ENCODE measurements at regions not wholly inside any gene's neighbourhood (a gene's known extent, or its start where the extent isn't known, plus 50 kb on each side); places are given as distances from the start of the nearest gene placed in this dataset.

- in situ Hi-C loops (cut with HindIII; ENCODE audit: low pct_unique_long_range_greater_than_20kb, low sequenced_read_pairs) = no loop called here
- Histone ChIP-seq H3K27me3 (ENCODE audit: control insufficient read depth, insufficient read depth, low read length) (no peaks in the 10 kb centered on the region), H3K9me3 (ENCODE audit: control insufficient read depth, insufficient read depth, low read depth, low read length) (peaks cover 11% of the 10 kb centered on the region; the same call in 1 of the 2 replicates), H3K36me3 (ENCODE audit: control insufficient read depth, insufficient read depth, low read length) (no peaks in the 10 kb centered on the region), H3K27ac (ENCODE audit: low read length) (no peak overlapping the region), H3K4me3 (ENCODE audit: low read depth in 2 of 2, low read length in 2 of 2) (no peak overlapping the region), H3K4me1 (ENCODE audit: control insufficient read depth, insufficient read depth, low read length) (no peaks in the 10 kb centered on the region)
- POLR2A ChIA-PET = no interaction called here
- intact Hi-C loops (cut with micrococcal nuclease; ENCODE audit: unreplicated experiment) = no loop called here
- TF ChIP-seq TCF7L2 (IDR thresholded peaks at IDR 0.05; ENCODE audit: low read depth, low read length) = no peak
- TF ChIP-seq REST (IDR thresholded peaks at IDR 0.05; ENCODE audit: insufficient read depth in 1 of 2, low read depth in 2 of 2, low read length in 1 of 2) = no peak
- no peak for TF ChIP-seq POLR2AphosphoS5 (IDR thresholded peaks at IDR 0.05; ENCODE audit: low read depth, low read length)
- no peak for TF ChIP-seq CTCF (IDR thresholded peaks at IDR 0.05)
- TF ChIP-seq SIN3A (IDR thresholded peaks at IDR 0.05; ENCODE audit: borderline replicate concordance, insufficient read depth, low read depth, low read length) = no peak
- no TSS peak for BruUV-seq (replicated peaks)
- ATAC-seq = no peak
- DNase-seq (ENCODE audit: low read depth, low spot score) = no peak
- CTCF ChIA-PET = no interaction called here
Observed at GRCh38 chr2:81002906-81003305, 698.4 kb upstream of the LRRTM1 start.

- no peaks in the 10 kb centered on the region for H3K27me3 ChIP-seq (ENCODE audit: control insufficient read depth, insufficient read depth, low read length)
- H3K27ac ChIP-seq (ENCODE audit: low read length) = no peak overlapping the region
- ChIA-PET POLR2A (no interaction called here), CTCF (no interaction called here)
- TF ChIP-seq SIN3A (IDR thresholded peaks at IDR 0.05; ENCODE audit: borderline replicate concordance, insufficient read depth, low read depth, low read length) = no peak
- no peak for TF ChIP-seq TCF7L2 (IDR thresholded peaks at IDR 0.05; ENCODE audit: low read depth, low read length)
- TF ChIP-seq REST (IDR thresholded peaks at IDR 0.05; ENCODE audit: insufficient read depth in 1 of 2, low read depth in 2 of 2, low read length in 1 of 2) = no peak
- TF ChIP-seq CTCF (IDR thresholded peaks at IDR 0.05) = no peak
- TF ChIP-seq POLR2AphosphoS5 (IDR thresholded peaks at IDR 0.05; ENCODE audit: low read depth, low read length) = no peak
- in situ Hi-C loops (cut with HindIII; ENCODE audit: low pct_unique_long_range_greater_than_20kb, low sequenced_read_pairs) (no loop called here), intact Hi-C loops (cut with micrococcal nuclease; ENCODE audit: unreplicated experiment) (no loop called here)
- ATAC-seq = no peak
- no peak overlapping the region for H3K4me3 ChIP-seq (ENCODE audit: low read depth in 2 of 2, low read length in 2 of 2)
- no peak for DNase-seq (ENCODE audit: low read depth, low spot score)
- no TSS peak for BruUV-seq (replicated peaks)
- H3K4me1 ChIP-seq (ENCODE audit: control insufficient read depth, insufficient read depth, low read length) = no peaks in the 10 kb centered on the region
- no peaks in the 10 kb centered on the region for H3K9me3 ChIP-seq (ENCODE audit: control insufficient read depth, insufficient read depth, low read depth, low read length)
- no peaks in the 10 kb centered on the region for H3K36me3 ChIP-seq (ENCODE audit: control insufficient read depth, insufficient read depth, low read length)
Observed at GRCh38 chr2:80987466-80987865, 682.9 kb upstream of the LRRTM1 start.

Measured in Panc1 (cell line).